H9 (cell line): ENCODE measurements at regions not wholly inside any gene's neighbourhood (a gene's known extent, or its start where the extent isn't known, plus 50 kb on each side); places are given as distances from the start of the nearest gene placed in this dataset.

Experiments
- DNase-seq: peaks from one replicate; pipeline ENCODE4 v3.0.0-alpha.2; 2017
- H2AFZ ChIP-seq: one replicate; pipeline ENCODE4 v1.6.1; 2013; ENCODE audit warnings: mild to moderate bottlenecking, low read length, control low read depth, moderate library complexity
- H2AK5ac ChIP-seq: 2 replicates; pipeline ENCODE4 v1.6.1; 2013; ENCODE audit warnings: low read length, control low read depth, mixed read lengths; ENCODE audit not compliant: insufficient read length
- H2BK120ac ChIP-seq: one replicate; pipeline ENCODE4 v1.6.1; 2013; ENCODE audit warnings: low read depth, mild to moderate bottlenecking, low read length, control low read depth, inconsistent platforms; ENCODE audit not compliant: poor library complexity, severe bottlenecking
- H2BK12ac ChIP-seq: 2 replicates; pipeline ENCODE4 v1.6.1; 2013; ENCODE audit warnings: low read length, control low read depth, mixed read lengths, low read depth; ENCODE audit not compliant: insufficient read length
- H2BK15ac ChIP-seq: 2 replicates; pipeline ENCODE4 v1.6.1; 2013; ENCODE audit warnings: low read depth, low read length, control low read depth
- H2BK20ac ChIP-seq: one replicate; pipeline ENCODE4 v1.6.1; 2013; ENCODE audit warnings: low read depth, mild to moderate bottlenecking, low read length, control low read depth, inconsistent platforms; ENCODE audit not compliant: poor library complexity, severe bottlenecking
- H2BK5ac ChIP-seq: 2 replicates; pipeline ENCODE4 v1.6.1; 2013; ENCODE audit warnings: low read length, control low read depth, mixed read lengths; ENCODE audit not compliant: insufficient read length
- H3K14ac ChIP-seq: 2 replicates; pipeline ENCODE4 v1.6.1; 2013; ENCODE audit warnings: low read length, control low read depth; ENCODE audit not compliant: insufficient read depth
- H3K18ac ChIP-seq: 2 replicates; pipeline ENCODE4 v1.6.1; 2013; ENCODE audit warnings: low read depth, mild to moderate bottlenecking, mixed read lengths, low read length, control low read depth; ENCODE audit not compliant: insufficient read length
- H3K23ac ChIP-seq: 2 replicates; pipeline ENCODE4 v1.6.1; 2013; ENCODE audit warnings: low read length, control low read depth, mixed read lengths, low read depth; ENCODE audit not compliant: insufficient read length
- H3K23me2 ChIP-seq: 2 replicates; pipeline ENCODE4 v1.6.1; 2013; ENCODE audit warnings: low read depth, mild to moderate bottlenecking, mixed read lengths, low read length, control low read depth; ENCODE audit not compliant: insufficient read length, poor library complexity, severe bottlenecking
- H3K27ac ChIP-seq: 2 replicates; pipeline ENCODE4 v1.5.1; 2013; ENCODE audit warnings: low read length, control low read depth, mixed read lengths, low read depth; ENCODE audit not compliant: insufficient read length
- H3K27me3 ChIP-seq: 2 replicates; pipeline ENCODE4 v1.6.1; 2013; ENCODE audit warnings: low read length, control low read depth, inconsistent platforms; ENCODE audit not compliant: insufficient read depth
- H3K4ac ChIP-seq: 2 replicates; pipeline ENCODE4 v1.6.1; 2013; ENCODE audit warnings: low read depth, mild to moderate bottlenecking, control low read depth, inconsistent platforms, low read length, moderate library complexity
- H3K4me1 ChIP-seq: 2 replicates; pipeline ENCODE4 v1.6.1; 2013; ENCODE audit warnings: low read length, control low read depth, inconsistent platforms; ENCODE audit not compliant: insufficient read depth
- H3K4me2 ChIP-seq: 2 replicates; pipeline ENCODE4 v1.6.1; 2013; ENCODE audit warnings: low read length, control low read depth, mixed read lengths; ENCODE audit not compliant: insufficient read length, insufficient read depth
- H3K56ac ChIP-seq: 2 replicates; pipeline ENCODE4 v1.6.1; 2013; ENCODE audit warnings: low read depth, mild to moderate bottlenecking, mixed read lengths, low read length, control low read depth; ENCODE audit not compliant: insufficient read length
- H3K79me1 ChIP-seq: 2 replicates; pipeline ENCODE4 v1.6.1; 2013; ENCODE audit warnings: low read depth, mild to moderate bottlenecking, moderate library complexity, low read length, control low read depth, inconsistent platforms; ENCODE audit not compliant: insufficient read depth, poor library complexity, severe bottlenecking
- H3K79me2 ChIP-seq: 2 replicates; pipeline ENCODE4 v1.6.1; 2013; ENCODE audit warnings: low read length, control low read depth, inconsistent platforms; ENCODE audit not compliant: insufficient read depth
- H3K9ac ChIP-seq: 2 replicates; pipeline ENCODE4 v1.6.1; 2013; ENCODE audit warnings: low read length, control low read depth, mixed read lengths; ENCODE audit not compliant: insufficient read length; ENCODE audit errors: extremely low read depth
- H3K9me3 ChIP-seq: one replicate; pipeline ENCODE4 v1.6.1; 2013; ENCODE audit warnings: low read depth, low read length, inconsistent platforms; ENCODE audit not compliant: control insufficient read depth
- H3T11ph ChIP-seq: one replicate; pipeline ENCODE4 v1.6.1; 2013; ENCODE audit warnings: mild to moderate bottlenecking, low read length, control low read depth, inconsistent platforms
- H4K20me1 ChIP-seq: one replicate; pipeline ENCODE4 v1.6.1; 2013; ENCODE audit not compliant: control insufficient read depth, insufficient read length, insufficient read depth
- H4K5ac ChIP-seq: 2 replicates; pipeline ENCODE4 v1.6.1; 2013; ENCODE audit warnings: low read depth, mild to moderate bottlenecking, mixed read lengths, low read length, control low read depth; ENCODE audit not compliant: insufficient read length
- H4K8ac ChIP-seq: replicated peaks from 2 replicates; pipeline ENCODE4 v1.6.1; 2013; ENCODE audit warnings: low read length, control low read depth, mixed read lengths, low read depth; ENCODE audit not compliant: insufficient read length
- H4K91ac ChIP-seq: 2 replicates; pipeline ENCODE4 v1.6.1; 2013; ENCODE audit warnings: low read depth, mild to moderate bottlenecking, moderate library complexity, mixed read lengths, low read length, control low read depth; ENCODE audit not compliant: insufficient read length
- H3K27ac Mint-ChIP-seq, 3 experiments: 2 replicates in 2 of 3; 3 replicates in 1 of 3; pipeline ENCODE4 v1.8.0; 2020 to 2021; ENCODE audit warnings: mixed read lengths in 3 of 3, mild to moderate bottlenecking in 1 of 3, moderate library complexity in 1 of 3
- H3K27me3 Mint-ChIP-seq: 2 replicates; pipeline ENCODE4 v1.8.0; 2021; ENCODE audit warnings: low read depth, mild to moderate bottlenecking, moderate library complexity, mixed read lengths
- H3K36me3 Mint-ChIP-seq, 3 experiments: 2 replicates in 2 of 3; 3 replicates in 1 of 3; pipeline ENCODE4 v1.8.0; 2020 to 2021; ENCODE audit warnings: low read depth in 3 of 3, mixed read lengths in 3 of 3; ENCODE audit not compliant: insufficient read depth in 1 of 3
- H3K4me1 Mint-ChIP-seq, 2 experiments: 2 replicates each; pipeline ENCODE4 v1.8.0; 2020; ENCODE audit warnings: mixed read lengths in 2 of 2
- H3K4me3 Mint-ChIP-seq, 2 experiments: 2 replicates in 1 of 2; 3 replicates in 1 of 2; pipeline ENCODE4 v1.8.0; 2020 to 2021; ENCODE audit warnings: mild to moderate bottlenecking in 2 of 2, mixed read lengths in 2 of 2, moderate library complexity in 1 of 2
- H3K9me3 Mint-ChIP-seq, 2 experiments: 2 replicates in 1 of 2; 3 replicates in 1 of 2; pipeline ENCODE4 v1.8.0; 2020; ENCODE audit warnings: mild to moderate bottlenecking in 2 of 2, mixed read lengths in 2 of 2, moderate library complexity in 1 of 2
- WGBS: extraction: QIAGEN DNeasy Blood & Tissue Kit; methylation state at CpG from one replicate; pipeline ENCODE4 v1.1.7; 2013; ENCODE audit warnings: missing lambda C conversion rate, low lambda C conversion rate, mixed read lengths; ENCODE audit not compliant: insufficient read length; ENCODE audit errors: extremely low coverage; 5-methylcytosine and 5-hydroxymethylcytosine counted together
- TF ChIP-seq, protein P1 (sequence below): fragments of 200-600 bp; sonication (generic); conservative IDR thresholded peaks from 3 replicates; pipeline ENCODE4 v1.8.0; 2021; ENCODE audit warnings: antibody characterized with exemption, mild to moderate bottlenecking

DNA sequence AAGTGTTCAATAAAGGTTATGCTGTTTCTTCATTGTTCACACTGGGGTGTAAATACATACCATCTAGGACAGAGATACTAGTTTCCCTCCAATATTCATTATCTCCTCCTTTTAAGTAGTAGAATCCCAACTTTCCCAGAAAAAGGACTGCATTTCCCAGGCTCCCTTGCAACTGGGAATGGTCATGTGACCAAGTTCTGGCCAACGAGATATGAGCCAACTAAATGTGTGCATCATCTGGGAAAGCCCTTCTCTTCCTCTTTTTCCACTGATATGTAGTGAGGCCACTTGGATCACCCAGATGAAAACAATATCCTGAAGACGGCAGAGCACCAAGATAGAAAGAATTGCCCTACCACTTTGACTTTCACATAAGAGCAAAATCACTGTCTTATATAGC lies 97.9 kb upstream of the PTPRT start:
- H2BK12ac ChIP-seq = no peak overlapping the region
- H3K23me2 ChIP-seq = no peaks in the 10 kb centered on the region
- Mint-ChIP-seq H3K4me1 (peaks cover 2 to 3% of the 10 kb centered on the region in 2 experiments; a peak in 3 of 4 replicates), H3K4me3 (no peak overlapping the region), H3K27me3 (peaks cover 3% of the 10 kb centered on the region; the same call in 1 of the 2 replicates), H3K36me3 (peaks cover 0 to 5% (median 5%) of the 10 kb centered on the region in 3 experiments; a peak in 5 of 7 replicates), H3K27ac (no peak overlapping the region), H3K9me3 (peaks cover 25 to 28% of the 10 kb centered on the region in 2 experiments)
- H4K20me1 ChIP-seq = no peaks in the 10 kb centered on the region
- H4K91ac ChIP-seq = no peak overlapping the region
- no peak overlapping the region for H2AK5ac ChIP-seq
- H3K27me3 ChIP-seq = no peaks in the 10 kb centered on the region
- H3K79me2 ChIP-seq = no peaks in the 10 kb centered on the region
- no peaks in the 10 kb centered on the region for H3K4me1 ChIP-seq
- no peak overlapping the region for H2BK15ac ChIP-seq
- H2BK5ac ChIP-seq = no peak overlapping the region
- H3K9me3 ChIP-seq = peaks cover 7% of the 10 kb centered on the region
- no peak overlapping the region for H2AFZ ChIP-seq
- no peak overlapping the region for H3K18ac ChIP-seq
- H4K8ac ChIP-seq = no peak overlapping the region
- H2BK120ac ChIP-seq = no peak overlapping the region
- H3K27ac ChIP-seq = no peak overlapping the region
- no peak overlapping the region for H4K5ac ChIP-seq
- no peak overlapping the region for H3K4me2 ChIP-seq
- no peak overlapping the region for H2BK20ac ChIP-seq
- no CpG with 5 or more reads among the region's 2 CpGs for WGBS
- H3K4ac ChIP-seq = no peak overlapping the region
- no peak overlapping the region for H3K56ac ChIP-seq
- H3K79me1 ChIP-seq = no peaks in the 10 kb centered on the region
- TF ChIP-seq, protein P1, sequence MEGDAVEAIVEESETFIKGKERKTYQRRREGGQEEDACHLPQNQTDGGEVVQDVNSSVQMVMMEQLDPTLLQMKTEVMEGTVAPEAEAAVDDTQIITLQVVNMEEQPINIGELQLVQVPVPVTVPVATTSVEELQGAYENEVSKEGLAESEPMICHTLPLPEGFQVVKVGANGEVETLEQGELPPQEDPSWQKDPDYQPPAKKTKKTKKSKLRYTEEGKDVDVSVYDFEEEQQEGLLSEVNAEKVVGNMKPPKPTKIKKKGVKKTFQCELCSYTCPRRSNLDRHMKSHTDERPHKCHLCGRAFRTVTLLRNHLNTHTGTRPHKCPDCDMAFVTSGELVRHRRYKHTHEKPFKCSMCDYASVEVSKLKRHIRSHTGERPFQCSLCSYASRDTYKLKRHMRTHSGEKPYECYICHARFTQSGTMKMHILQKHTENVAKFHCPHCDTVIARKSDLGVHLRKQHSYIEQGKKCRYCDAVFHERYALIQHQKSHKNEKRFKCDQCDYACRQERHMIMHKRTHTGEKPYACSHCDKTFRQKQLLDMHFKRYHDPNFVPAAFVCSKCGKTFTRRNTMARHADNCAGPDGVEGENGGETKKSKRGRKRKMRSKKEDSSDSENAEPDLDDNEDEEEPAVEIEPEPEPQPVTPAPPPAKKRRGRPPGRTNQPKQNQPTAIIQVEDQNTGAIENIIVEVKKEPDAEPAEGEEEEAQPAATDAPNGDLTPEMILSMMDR = no peak
- no peak overlapping the region for H3T11ph ChIP-seq
- no peak for DNase-seq
- no peak overlapping the region for H3K23ac ChIP-seq
- no peak overlapping the region for H3K9ac ChIP-seq
- H3K14ac ChIP-seq = no peak overlapping the region
